ENCODE measurements at regions not wholly inside any gene's neighbourhood (a gene's known extent, or its start where the extent isn't known, plus 50 kb on each side); places are given as distances from the start of the nearest gene placed in this dataset.

- no peak for TF ChIP-seq MAX (IDR thresholded peaks at IDR 0.05)
- no peak for TF ChIP-seq HDAC2 (IDR thresholded peaks at IDR 0.05)
- TF ChIP-seq, protein P1, sequence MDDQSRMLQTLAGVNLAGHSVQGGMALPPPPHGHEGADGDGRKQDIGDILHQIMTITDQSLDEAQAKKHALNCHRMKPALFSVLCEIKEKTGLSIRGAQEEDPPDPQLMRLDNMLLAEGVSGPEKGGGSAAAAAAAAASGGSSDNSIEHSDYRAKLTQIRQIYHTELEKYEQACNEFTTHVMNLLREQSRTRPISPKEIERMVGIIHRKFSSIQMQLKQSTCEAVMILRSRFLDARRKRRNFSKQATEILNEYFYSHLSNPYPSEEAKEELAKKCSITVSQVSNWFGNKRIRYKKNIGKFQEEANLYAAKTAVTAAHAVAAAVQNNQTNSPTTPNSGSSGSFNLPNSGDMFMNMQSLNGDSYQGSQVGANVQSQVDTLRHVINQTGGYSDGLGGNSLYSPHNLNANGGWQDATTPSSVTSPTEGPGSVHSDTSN (IDR thresholded peaks at IDR 0.05), result no peak
- TF ChIP-seq, protein P2, sequence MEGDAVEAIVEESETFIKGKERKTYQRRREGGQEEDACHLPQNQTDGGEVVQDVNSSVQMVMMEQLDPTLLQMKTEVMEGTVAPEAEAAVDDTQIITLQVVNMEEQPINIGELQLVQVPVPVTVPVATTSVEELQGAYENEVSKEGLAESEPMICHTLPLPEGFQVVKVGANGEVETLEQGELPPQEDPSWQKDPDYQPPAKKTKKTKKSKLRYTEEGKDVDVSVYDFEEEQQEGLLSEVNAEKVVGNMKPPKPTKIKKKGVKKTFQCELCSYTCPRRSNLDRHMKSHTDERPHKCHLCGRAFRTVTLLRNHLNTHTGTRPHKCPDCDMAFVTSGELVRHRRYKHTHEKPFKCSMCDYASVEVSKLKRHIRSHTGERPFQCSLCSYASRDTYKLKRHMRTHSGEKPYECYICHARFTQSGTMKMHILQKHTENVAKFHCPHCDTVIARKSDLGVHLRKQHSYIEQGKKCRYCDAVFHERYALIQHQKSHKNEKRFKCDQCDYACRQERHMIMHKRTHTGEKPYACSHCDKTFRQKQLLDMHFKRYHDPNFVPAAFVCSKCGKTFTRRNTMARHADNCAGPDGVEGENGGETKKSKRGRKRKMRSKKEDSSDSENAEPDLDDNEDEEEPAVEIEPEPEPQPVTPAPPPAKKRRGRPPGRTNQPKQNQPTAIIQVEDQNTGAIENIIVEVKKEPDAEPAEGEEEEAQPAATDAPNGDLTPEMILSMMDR (IDR thresholded peaks at IDR 0.05), result no peak
- no peak for TF ChIP-seq POLR2A (IDR thresholded peaks at IDR 0.05; ENCODE audit: low read length)
- no peak for TF ChIP-seq RFX5 (IDR thresholded peaks at IDR 0.05)
- TF ChIP-seq EP300 (IDR thresholded peaks at IDR 0.05), result no peak
- TF ChIP-seq CEBPB (IDR thresholded peaks at IDR 0.05), result no peak
These were observed 1304.7 kb upstream of the FLRT2 start for GRCh38 chr14:84225268-84225667.
